PFSK-1 (cell line): ENCODE measurements at regions not wholly inside any gene's neighbourhood (a gene's known extent, or its start where the extent isn't known, plus 50 kb on each side); places are given as distances from the start of the nearest gene placed in this dataset.

Experiments
- FOXP2 ChIP-seq: optimal IDR thresholded peaks from 2 replicates; pipeline ENCODE3; 2011; ENCODE audit warnings: borderline replicate concordance, control low read depth, inconsistent platforms; ENCODE audit not compliant: insufficient read depth; ENCODE audit errors: extremely low read length, extremely low read depth
- POLR2AphosphoS5 ChIP-seq: IDR thresholded peaks from 2 replicates; pipeline ENCODE4 v1.6.1; 2012; ENCODE audit warnings: low read depth, mild to moderate bottlenecking, control low read depth, low read length, moderate library complexity
- REST ChIP-seq, 2 experiments: IDR thresholded peaks; 2 replicates each; pipeline versions ENCODE4 v1.6.1 to v1.8.0; 2011 to 2012; ENCODE audit warnings: low read depth in 2 of 2, low read length in 2 of 2, control low read depth in 1 of 2, inconsistent platforms in 1 of 2, mild to moderate bottlenecking in 1 of 2, moderate library complexity in 1 of 2; ENCODE audit not compliant: insufficient read depth in 1 of 2
- SIN3A ChIP-seq: IDR thresholded peaks from 2 replicates; pipeline ENCODE4 v1.6.1; 2012; ENCODE audit warnings: mild to moderate bottlenecking, low read length, moderate library complexity, borderline replicate concordance; ENCODE audit not compliant: insufficient read depth
- TAF1 ChIP-seq: IDR thresholded peaks from 2 replicates; pipeline ENCODE4 v1.6.1; 2012; ENCODE audit warnings: low read length, control low read depth, borderline replicate concordance; ENCODE audit not compliant: insufficient read depth

DNA sequence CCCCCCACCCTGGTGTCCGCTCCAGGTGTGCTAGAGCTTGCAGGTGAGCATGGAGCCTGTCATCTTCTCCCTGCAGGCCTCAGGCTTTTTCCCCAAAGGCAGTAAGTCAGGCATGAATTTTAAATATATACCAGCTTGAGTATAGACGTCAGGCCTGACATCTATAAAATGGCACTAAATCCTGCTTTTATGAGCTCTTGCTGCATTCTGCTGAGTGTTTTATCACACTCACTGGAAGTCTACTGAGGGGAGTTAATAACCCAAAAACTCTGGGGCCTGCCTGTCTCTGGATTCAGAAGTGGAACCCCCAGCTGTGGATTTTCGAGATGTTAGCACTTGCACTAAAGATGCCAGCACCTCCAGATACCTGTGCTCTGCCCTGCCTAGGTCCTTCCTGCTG lies 133.4 kb upstream of the TOP1 start:
- no peak for TF ChIP-seq POLR2AphosphoS5

- TF ChIP-seq REST (IDR thresholded peaks at IDR 0.05; ENCODE audit: insufficient read depth in 1 of 2, low read depth in 2 of 2, low read length in 2 of 2) = no peak
- no peak for TF ChIP-seq POLR2AphosphoS5
These were observed 131.6 kb upstream of the TOP1 start for GRCh38 chr20:40896814-40897700.

DNA sequence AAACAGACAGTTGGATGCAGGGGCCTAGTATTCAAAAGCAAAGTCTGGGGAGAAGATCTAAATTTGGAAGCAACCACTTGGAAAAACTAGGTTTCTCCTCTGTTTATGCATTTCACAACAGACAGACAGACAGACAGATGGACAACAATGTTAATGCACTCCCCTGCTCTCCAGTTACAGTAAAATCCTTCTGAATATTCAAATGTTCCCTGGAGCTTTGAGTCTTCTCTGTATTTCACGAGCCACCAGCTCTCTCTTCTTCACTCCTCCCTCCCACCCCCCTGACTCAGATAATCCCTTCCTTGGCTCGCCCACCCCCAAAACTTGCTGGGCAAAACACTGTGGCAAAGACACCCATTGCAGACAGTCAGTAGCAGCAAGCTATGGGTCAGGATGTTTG lies 129.3 kb upstream of the TOP1 start:
- TF ChIP-seq SIN3A = no peak
- no peak for TF ChIP-seq POLR2AphosphoS5
- no peak for TF ChIP-seq FOXP2
- no peak for TF ChIP-seq REST (IDR thresholded peaks at IDR 0.05; ENCODE audit: insufficient read depth in 1 of 2, low read depth in 2 of 2, low read length in 2 of 2)
- TF ChIP-seq TAF1 = no peak

- TF ChIP-seq SIN3A = no peak
- TF ChIP-seq REST (IDR thresholded peaks at IDR 0.05; ENCODE audit: insufficient read depth in 1 of 2, low read depth in 2 of 2, low read length in 2 of 2) = no peak
- no peak for TF ChIP-seq POLR2AphosphoS5
- no peak for TF ChIP-seq TAF1
- TF ChIP-seq FOXP2 = no peak
These were observed 127.9 kb upstream of the TOP1 start for GRCh38 chr20:40900666-40901215.

- TF ChIP-seq REST (IDR thresholded peaks at IDR 0.05; ENCODE audit: insufficient read depth in 1 of 2, low read depth in 2 of 2, low read length in 2 of 2) (no peak), TAF1 (no peak), FOXP2 (no peak), SIN3A (no peak)
These were observed 126.0 kb upstream of the TOP1 start for GRCh38 chr20:40902661-40903060.
